Superior temporal gyrus (tissue), 1 donor: ENCODE measurements at regions not wholly inside any gene's neighbourhood (a gene's known extent, or its start where the extent isn't known, plus 50 kb on each side); places are given as distances from the start of the nearest gene placed in this dataset.

ENCODE experiments used
- DNase-seq: peaks from one replicate; pipeline ENCODE4 v3.0.0-alpha.2; 2016; ENCODE audit errors: extremely low spot score

DNA sequence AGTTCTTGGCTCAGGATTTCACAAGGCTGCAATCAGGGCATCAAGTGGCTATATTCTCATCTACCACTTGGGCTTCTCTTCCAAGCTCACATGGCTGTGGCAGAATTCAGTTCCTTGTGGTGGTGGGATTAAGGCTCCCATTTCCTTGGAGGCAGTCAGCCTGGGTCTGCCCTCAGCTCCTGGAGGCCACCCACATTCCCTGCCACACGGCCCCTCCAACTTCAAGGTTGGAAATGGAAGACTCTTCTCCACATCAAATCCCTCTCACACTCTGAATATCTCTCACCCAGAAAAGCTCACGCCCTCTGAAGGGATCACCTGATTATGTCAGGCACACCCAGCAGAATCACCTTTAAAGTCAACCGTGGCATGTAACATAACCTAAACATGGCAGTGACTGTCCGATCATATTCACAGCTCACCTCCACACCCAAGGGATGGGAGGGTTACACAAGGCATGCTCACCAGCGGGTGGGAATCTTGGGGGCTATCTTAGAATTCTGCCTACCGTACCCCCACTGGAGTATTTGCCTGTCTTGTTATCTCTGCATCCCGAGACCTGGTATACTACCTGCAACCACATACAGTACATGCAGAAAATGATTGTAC, 256.2 kb upstream of the KLHL29 start:
- DNase-seq, result no peak

DNA sequence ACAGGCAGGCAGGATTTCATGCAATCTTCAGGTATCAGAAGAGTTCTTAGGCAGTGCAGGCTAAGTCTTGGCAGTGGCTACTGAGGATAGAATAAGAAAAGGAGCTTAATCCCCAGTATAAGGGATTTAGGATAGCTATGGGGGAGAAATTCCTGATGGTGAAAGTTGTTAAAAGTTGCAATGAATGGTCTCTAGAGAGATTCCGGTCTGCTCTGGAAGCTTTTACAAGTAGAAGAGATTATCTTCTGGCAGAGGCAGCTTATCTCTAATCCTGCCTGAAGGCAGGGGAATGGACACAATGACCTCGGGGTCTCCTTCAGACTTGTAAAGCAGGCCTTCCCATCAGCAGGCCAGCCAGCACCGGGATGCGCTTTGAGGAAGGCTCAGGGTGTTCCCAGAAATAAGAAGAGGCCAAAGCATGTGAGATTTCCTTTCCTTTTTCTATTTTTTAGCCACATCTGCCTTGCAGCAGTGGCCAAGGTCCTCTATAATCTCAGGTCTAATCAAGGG, 253.9 kb upstream of the KLHL29 start:
- DNase-seq, result no peak

- no peak for DNase-seq
These were observed 253.0 kb upstream of the KLHL29 start for GRCh38 chr2:23132000-23132399.

GRCh38 chr2:23132823-23133595, 252.0 kb upstream of the KLHL29 start:
- peak; percentile 10 for DNase-seq

DNA sequence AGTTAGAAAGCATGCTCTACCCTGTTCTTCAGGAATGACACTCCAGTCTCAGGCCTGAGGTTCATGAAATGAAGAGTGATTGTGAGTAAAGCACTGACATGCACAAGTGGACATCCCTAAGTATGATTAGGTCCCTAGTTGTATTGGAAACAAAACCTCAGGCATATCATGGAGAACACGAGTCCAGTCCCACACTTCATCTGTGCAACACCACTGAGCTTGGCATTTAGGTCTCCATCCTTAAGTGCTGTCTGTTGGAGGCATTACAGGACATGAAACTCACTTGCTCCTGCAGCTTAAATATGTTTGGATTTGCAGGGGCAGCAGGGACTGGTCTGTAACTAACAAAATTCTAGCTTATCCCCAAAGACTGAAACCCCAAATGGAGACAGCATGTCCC, 250.3 kb upstream of the KLHL29 start:
- peak; percentile 20 for DNase-seq

DNA sequence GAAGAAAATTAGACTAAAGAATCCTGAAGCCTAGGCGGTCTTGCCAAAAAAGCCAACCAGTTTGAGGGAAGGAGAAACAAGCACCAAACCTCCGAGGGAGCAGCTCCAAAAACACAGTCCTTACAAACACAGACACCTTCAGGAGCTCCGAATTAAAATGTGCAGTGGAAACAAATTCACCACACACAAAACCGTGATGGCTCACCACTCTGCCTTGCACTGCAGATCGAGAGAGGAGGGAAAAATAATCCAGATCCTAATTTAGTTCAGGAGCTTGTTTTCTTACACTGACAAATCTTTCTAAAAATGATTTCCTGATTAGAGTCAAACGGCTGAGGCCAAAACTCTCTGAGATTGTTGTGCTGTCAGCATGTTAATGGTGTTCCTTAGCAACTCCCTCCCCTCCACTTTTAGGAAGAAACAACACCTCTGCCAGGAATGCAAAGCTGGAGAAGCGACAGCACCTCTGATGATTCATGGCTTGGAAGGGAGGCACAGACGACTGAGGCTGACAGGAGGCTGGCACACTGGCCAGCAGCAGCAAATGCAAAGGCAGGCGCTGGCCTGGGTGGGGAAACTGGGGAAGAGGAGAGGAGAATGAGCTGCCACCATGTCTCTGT, 249.4 kb upstream of the KLHL29 start:
- DNase-seq, result peak; percentile 73

DNA sequence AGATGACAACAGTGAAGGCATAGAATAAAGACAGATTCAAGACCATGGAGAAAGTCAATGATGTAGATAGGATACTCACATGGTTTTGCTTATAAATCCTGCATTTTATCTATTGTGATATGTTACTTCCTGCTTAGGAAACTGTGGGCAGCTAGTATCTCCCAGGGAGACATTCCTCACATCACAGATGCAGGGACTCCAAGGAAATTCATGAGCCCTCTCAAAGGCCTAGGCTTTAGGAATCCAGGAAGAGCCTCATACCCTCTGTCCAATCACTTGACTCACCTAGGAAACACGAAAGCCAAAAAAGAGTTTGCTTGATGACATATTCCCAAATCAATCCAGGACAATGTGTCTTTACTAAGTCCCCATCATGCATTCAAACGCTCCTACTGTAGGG, 247.8 kb upstream of the KLHL29 start:
- no peak for DNase-seq

GRCh38 chr2:23138701-23139100, 246.3 kb upstream of the KLHL29 start:
- DNase-seq, result no peak

DNA sequence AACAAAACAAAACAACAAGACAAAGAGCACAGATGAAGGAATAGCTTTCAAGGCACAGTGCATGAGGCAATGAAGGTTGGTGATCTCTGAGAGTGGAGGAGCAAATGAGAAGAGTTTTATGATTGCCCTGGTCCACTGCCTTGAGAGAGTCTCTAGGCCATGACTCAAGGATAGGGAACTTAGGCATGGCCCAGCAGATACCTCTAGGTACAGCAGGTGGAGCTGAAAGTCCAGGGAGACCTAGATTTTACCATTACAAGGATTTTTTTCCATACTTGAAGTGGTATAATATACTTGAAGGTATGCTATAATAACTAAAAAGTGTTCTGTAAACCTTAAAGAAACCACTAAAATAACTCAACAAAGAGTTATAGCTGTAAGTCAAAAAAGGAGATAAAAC, 239.5 kb upstream of the KLHL29 start:
- DNase-seq, result no peak

DNA sequence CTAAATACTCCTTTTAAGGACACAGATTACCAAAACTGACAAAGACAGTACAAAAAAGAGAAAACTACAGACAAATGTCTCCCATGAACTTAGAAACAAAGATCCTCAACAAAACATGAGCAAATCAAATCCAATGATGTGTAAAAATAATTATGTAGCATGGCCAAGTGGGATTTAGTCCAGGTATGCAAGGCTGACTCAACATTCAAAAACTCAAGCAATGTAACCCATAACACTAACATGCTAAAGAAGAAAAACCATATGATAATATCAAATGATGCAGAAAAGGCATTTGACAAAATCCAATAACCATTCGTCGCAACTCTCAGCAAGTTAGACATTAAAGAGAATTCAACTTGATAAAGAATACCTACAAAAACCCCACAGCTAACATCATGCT, 239.0 kb upstream of the KLHL29 start:
- DNase-seq, result no peak

- DNase-seq, result no peak
These were observed 236.6 kb upstream of the KLHL29 start for GRCh38 chr2:23148342-23148741.

- no peak for DNase-seq
These were observed 235.2 kb upstream of the KLHL29 start for GRCh38 chr2:23149777-23150176.

DNA sequence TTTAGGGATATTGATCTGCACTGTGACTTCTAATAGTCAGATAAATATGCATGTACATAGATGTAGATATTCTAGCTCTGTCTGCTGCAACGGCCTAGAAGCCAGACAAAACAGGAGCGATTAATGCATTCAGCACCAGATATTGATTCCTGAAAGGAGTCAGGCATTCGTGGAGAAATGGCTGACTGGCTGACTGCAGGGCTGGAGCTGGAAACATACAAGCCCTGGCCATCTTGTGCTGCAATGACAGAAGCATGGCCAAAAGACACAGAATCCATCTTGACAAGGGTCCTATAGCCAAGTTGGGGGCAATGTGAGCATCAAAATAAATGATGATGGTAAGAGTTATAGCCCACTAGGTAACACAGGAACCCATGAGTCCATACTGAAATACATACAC, 231.5 kb upstream of the KLHL29 start:
- DNase-seq, result no peak

GRCh38 chr2:23155022-23155421, 230.0 kb upstream of the KLHL29 start:
- DNase-seq, result no peak

DNA sequence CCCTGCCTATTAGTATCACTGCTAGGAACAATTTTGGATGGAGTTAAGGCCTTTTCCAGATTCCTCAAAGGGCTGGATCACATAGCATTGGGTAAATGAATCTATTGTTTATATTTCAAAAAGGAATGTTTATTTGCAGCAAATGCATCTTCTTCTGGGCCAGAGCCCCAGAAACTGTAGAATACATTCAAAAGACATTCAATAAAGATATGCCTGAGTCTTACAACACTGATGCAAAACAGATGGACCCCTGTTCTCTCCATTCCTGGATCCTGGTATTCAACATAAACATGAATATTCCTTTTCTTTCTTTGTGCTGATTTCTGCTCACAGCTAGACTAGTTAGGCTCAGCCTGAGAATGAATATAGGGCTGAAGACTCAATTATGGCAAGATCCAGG, 227.2 kb upstream of the KLHL29 start:
- no peak for DNase-seq

GRCh38 chr2:23158306-23158705, 226.7 kb upstream of the KLHL29 start:
- no peak for DNase-seq

GRCh38 chr2:23159746-23160405, 225.1 kb upstream of the KLHL29 start:
- no peak for DNase-seq

GRCh38 chr2:23164173-23164572, 220.8 kb upstream of the KLHL29 start:
- no peak for DNase-seq

GRCh38 chr2:23169896-23170295, 215.1 kb upstream of the KLHL29 start:
- DNase-seq, result no peak

GRCh38 chr2:23171108-23171507, 213.9 kb upstream of the KLHL29 start:
- DNase-seq, result no peak

- no peak for DNase-seq
These were observed 206.6 kb upstream of the KLHL29 start for GRCh38 chr2:23178396-23178795.

DNA sequence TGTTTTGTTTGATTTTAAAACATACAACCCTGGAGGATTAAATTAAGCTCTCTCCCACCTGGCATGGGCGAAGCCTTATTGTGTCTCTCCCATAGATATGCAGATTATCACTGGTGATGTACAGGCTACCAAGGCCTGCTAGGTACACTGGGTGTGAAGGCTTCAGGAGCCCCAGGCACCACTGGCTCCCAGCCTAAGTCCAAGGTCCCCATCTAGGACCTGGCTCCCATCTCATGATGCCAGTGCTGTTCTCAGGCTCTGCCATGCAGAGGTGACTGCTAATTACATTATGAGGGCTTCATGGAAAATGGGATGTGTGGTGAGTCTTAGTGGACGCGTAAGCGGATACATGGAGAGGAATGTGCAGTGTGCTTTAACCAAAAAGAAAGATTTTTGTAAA, 201.2 kb upstream of the KLHL29 start:
- DNase-seq, result no peak
